ENCODE measurements at regions not wholly inside any gene's neighbourhood (a gene's known extent, or its start where the extent isn't known, plus 50 kb on each side); places are given as distances from the start of the nearest gene placed in this dataset.

DNA sequence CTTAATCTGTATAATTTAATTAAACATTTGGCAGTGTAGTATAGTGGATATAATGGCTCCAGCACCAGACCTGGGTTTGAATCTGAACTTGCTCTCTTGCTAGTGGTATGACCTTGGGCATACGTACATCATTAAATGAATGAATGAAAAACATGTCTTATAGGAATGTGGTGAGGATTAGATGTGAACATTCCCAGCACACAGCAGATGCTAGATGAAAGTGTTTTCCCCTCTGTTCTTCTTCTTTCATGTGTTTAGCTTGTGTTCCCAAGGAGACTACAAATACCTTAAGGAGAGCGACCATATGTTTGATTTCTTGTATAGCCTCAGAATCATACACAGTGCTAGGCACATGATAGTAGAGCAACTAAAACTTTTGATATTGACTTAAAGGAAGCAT, 56.5 kb downstream of the CT47B1 start:
- no peak for DNase-seq (ENCODE audit: low read depth in 1 of 2, low spot score in 1 of 2)

GRCh38 chrX:120813982-120814381, 61.7 kb downstream of the CT47B1 start:
- H3K36me3 ChIP-seq: no peaks in the 10 kb centered on the region
- TF ChIP-seq, protein P1, sequence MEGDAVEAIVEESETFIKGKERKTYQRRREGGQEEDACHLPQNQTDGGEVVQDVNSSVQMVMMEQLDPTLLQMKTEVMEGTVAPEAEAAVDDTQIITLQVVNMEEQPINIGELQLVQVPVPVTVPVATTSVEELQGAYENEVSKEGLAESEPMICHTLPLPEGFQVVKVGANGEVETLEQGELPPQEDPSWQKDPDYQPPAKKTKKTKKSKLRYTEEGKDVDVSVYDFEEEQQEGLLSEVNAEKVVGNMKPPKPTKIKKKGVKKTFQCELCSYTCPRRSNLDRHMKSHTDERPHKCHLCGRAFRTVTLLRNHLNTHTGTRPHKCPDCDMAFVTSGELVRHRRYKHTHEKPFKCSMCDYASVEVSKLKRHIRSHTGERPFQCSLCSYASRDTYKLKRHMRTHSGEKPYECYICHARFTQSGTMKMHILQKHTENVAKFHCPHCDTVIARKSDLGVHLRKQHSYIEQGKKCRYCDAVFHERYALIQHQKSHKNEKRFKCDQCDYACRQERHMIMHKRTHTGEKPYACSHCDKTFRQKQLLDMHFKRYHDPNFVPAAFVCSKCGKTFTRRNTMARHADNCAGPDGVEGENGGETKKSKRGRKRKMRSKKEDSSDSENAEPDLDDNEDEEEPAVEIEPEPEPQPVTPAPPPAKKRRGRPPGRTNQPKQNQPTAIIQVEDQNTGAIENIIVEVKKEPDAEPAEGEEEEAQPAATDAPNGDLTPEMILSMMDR (IDR thresholded peaks at IDR 0.05; ENCODE audit: low read depth, low read length): no peak
- H3K4me3 ChIP-seq: no peak overlapping the region
- H3K9me3 ChIP-seq (ENCODE audit: low read depth): no peaks in the 10 kb centered on the region
- DNase-seq (ENCODE audit: low read depth in 1 of 2, low spot score in 1 of 2): no peak
- no peak overlapping the region for H3K27ac ChIP-seq
- no peaks in the 10 kb centered on the region for H3K4me1 ChIP-seq (ENCODE audit: low read depth)
- H3K27me3 ChIP-seq: no peaks in the 10 kb centered on the region

More for the DNA sequence above, 56.5 kb downstream of the CT47B1 start:
- Histone ChIP-seq H3K27ac (no peak overlapping the region), H3K4me1 (ENCODE audit: low read depth) (no peaks in the 10 kb centered on the region), H3K9me3 (ENCODE audit: low read depth) (no peaks in the 10 kb centered on the region), H3K27me3 (no peaks in the 10 kb centered on the region), H3K4me3 (no peak overlapping the region), H3K36me3 (no peaks in the 10 kb centered on the region)
- TF ChIP-seq, protein P1 (IDR thresholded peaks at IDR 0.05; ENCODE audit: low read depth, low read length): no peak

DNA sequence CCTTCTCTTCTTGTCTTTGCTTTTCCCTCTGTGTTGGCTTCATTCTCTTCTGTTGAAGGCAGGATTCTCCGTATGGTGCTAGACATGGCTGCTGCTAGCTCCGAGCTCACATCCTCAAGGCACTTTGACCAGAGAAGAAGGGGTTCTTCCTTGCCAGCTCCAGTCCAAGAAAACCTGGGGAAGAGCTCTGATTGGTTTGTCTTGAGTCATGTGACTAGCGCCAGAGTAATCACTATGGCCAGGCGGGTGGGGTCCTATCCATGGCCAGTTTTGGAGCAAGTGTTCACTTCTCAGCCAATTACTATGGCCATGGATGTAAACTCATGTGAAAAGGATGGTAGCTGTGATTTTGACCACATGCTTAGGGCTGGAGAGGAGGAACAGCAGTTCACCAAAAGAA, 74.2 kb downstream of the CT47B1 start:
- TF ChIP-seq, protein P1 (IDR thresholded peaks at IDR 0.05; ENCODE audit: low read depth, low read length): no peak
- Histone ChIP-seq H3K4me1 (ENCODE audit: low read depth) (no peaks in the 10 kb centered on the region), H3K36me3 (no peaks in the 10 kb centered on the region), H3K27me3 (no peaks in the 10 kb centered on the region), H3K4me3 (no peak overlapping the region), H3K9me3 (ENCODE audit: low read depth) (no peaks in the 10 kb centered on the region), H3K27ac (no peak overlapping the region)
- no peak for DNase-seq (ENCODE audit: low read depth in 1 of 2, low spot score in 1 of 2)

DNA sequence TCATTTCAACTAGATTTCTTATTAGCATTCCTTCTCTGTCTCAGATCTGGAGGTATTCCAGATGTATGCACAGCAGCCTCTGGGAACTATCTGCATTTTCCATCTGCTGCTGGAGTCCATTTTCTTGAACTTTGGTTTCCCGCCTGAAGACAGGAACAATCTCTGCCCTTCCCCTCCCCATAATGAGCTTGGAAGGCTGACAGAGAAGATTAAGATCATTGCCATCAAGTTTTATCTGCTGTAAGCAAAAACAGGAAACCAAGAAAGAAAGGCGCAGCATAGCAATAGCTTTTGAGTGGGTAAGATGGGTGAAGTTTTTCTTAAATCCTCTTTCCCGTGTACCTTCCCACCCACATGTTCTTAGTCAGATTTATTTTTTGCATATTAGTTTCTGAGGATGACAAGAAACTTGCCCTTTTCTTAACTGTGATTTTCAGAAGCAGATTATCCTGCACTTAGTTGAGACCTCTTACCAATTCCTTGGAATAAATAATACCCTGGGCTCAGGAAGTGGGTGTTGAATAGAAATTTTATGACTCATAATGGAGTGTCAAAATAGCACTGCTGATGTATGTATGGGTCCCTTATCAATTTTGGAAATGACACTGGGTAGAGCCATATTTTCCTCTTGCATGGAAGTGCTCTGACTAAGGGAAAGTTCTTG, 78.3 kb downstream of the CT47B1 start:
- peak in 1 of 2 donors; percentile 54 for DNase-seq (ENCODE audit: low read depth in 1 of 2, low spot score in 1 of 2)
- H3K36me3 ChIP-seq: no peaks in the 10 kb centered on the region
- no peak overlapping the region for H3K4me3 ChIP-seq
- no peaks in the 10 kb centered on the region for H3K4me1 ChIP-seq (ENCODE audit: low read depth)
- no peak overlapping the region for H3K27ac ChIP-seq
- H3K27me3 ChIP-seq: no peaks in the 10 kb centered on the region
- TF ChIP-seq, protein P1 (IDR thresholded peaks at IDR 0.05; ENCODE audit: low read depth, low read length): no peak
- H3K9me3 ChIP-seq (ENCODE audit: low read depth): no peaks in the 10 kb centered on the region

GRCh38 chrX:120795301-120795700, 80.4 kb downstream of the CT47B1 start:
- no peak overlapping the region for H3K27ac ChIP-seq
- no peaks in the 10 kb centered on the region for H3K9me3 ChIP-seq (ENCODE audit: low read depth)
- no peak overlapping the region for H3K4me3 ChIP-seq
- DNase-seq (ENCODE audit: low read depth in 1 of 2, low spot score in 1 of 2): peak in 1 of 2 donors; percentile 78
- H3K36me3 ChIP-seq: no peaks in the 10 kb centered on the region
- H3K27me3 ChIP-seq: no peaks in the 10 kb centered on the region
- no peaks in the 10 kb centered on the region for H3K4me1 ChIP-seq (ENCODE audit: low read depth)
- TF ChIP-seq, protein P1 (IDR thresholded peaks at IDR 0.05; ENCODE audit: low read depth, low read length): no peak
